ENCODE measurements at regions not wholly inside any gene's neighbourhood (a gene's known extent, or its start where the extent isn't known, plus 50 kb on each side); places are given as distances from the start of the nearest gene placed in this dataset.

- Histone ChIP-seq H3K79me2 (ENCODE audit: control insufficient read depth, insufficient read depth, low read length) (no peaks in the 10 kb centered on the region), H3K36me3 (ENCODE audit: control insufficient read depth, insufficient read depth, low read length) (no peaks in the 10 kb centered on the region), H3K27ac (ENCODE audit: extremely low read depth, low read depth, low read length) (no peak overlapping the region), H3K9ac (ENCODE audit: insufficient read depth in 1 of 2, low read depth in 2 of 2, low read length in 2 of 2) (no peak overlapping the region), H3K27me3 (ENCODE audit: control insufficient read depth in 2 of 2, insufficient read depth in 2 of 2, low read length in 2 of 2) (peaks cover 0 to 11% of the 10 kb centered on the region in 2 experiments; a peak in 4 of 5 replicates), H3K4me1 (replicated peaks in 1 of 2; ENCODE audit: control insufficient read depth in 2 of 2, insufficient read depth in 2 of 2, low read length in 2 of 2) (no peaks in the 10 kb centered on the region), H4K20me1 (replicated peaks; ENCODE audit: control insufficient read depth, insufficient read depth, low read length) (no peaks in the 10 kb centered on the region), H2AFZ (ENCODE audit: low read depth, low read length) (no peak overlapping the region), H3K4me2 (ENCODE audit: insufficient read depth, low read length) (no peak overlapping the region), H3K9me3 (replicated peaks; ENCODE audit: control insufficient read depth, insufficient read depth, low read depth, low read length) (no peaks in the 10 kb centered on the region), H3K9me1 (ENCODE audit: control insufficient read depth, insufficient read depth, low read length) (no peaks in the 10 kb centered on the region), H3K4me3 (no peak overlapping the region)
- ATAC-seq (no peak), DNase-seq (ENCODE audit: extremely low read depth in 1 of 4, low spot score in 3 of 4) (no peak), FAIRE-seq (no peak)
- POLR2A ChIA-PET, result no interaction called here
- intact Hi-C loops (cut with micrococcal nuclease) (no loop called here), in situ Hi-C loops (cut with MboI) (no loop called here)
- TF ChIP-seq FUS (optimal IDR thresholded peaks at IDR 0.05; ENCODE audit: low read depth, low read length) (no peak), C11orf30 (IDR thresholded peaks at IDR 0.05; ENCODE audit: low read depth) (no peak), NFATC3 (IDR thresholded peaks at IDR 0.05) (no peak), NELFE (IDR thresholded peaks at IDR 0.05; ENCODE audit: insufficient read depth, insufficient read length) (no peak), ZNF140 (CRISPR knock-in tag; IDR thresholded peaks at IDR 0.05) (no peak), BMI1 (IDR thresholded peaks at IDR 0.05; ENCODE audit: low read length) (no peak)
- TF ChIP-seq, protein P1, sequence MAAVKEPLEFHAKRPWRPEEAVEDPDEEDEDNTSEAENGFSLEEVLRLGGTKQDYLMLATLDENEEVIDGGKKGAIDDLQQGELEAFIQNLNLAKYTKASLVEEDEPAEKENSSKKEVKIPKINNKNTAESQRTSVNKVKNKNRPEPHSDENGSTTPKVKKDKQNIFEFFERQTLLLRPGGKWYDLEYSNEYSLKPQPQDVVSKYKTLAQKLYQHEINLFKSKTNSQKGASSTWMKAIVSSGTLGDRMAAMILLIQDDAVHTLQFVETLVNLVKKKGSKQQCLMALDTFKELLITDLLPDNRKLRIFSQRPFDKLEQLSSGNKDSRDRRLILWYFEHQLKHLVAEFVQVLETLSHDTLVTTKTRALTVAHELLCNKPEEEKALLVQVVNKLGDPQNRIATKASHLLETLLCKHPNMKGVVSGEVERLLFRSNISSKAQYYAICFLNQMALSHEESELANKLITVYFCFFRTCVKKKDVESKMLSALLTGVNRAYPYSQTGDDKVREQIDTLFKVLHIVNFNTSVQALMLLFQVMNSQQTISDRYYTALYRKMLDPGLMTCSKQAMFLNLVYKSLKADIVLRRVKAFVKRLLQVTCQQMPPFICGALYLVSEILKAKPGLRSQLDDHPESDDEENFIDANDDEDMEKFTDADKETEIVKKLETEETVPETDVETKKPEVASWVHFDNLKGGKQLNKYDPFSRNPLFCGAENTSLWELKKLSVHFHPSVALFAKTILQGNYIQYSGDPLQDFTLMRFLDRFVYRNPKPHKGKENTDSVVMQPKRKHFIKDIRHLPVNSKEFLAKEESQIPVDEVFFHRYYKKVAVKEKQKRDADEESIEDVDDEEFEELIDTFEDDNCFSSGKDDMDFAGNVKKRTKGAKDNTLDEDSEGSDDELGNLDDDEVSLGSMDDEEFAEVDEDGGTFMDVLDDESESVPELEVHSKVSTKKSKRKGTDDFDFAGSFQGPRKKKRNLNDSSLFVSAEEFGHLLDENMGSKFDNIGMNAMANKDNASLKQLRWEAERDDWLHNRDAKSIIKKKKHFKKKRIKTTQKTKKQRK (IDR thresholded peaks at IDR 0.05; ENCODE audit: borderline replicate concordance, low read depth, low read length), result no peak
- 0% methylated on average over 3 of the region's 3 CpGs for WGBS (ENCODE audit: insufficient coverage, low coverage, missing lambda C conversion rate)
- CTCF ChIA-PET (ENCODE audit: low intra/inter-chr PET ratio), result no interaction called here
- no TSS peak for BruUV-seq (replicated peaks)
Observed at GRCh38 chr10:128417826-128418225, 291.6 kb upstream of the MKI67 start.

Measured in K562 (cell line).